GM12872 (cell line): ENCODE measurements at regions not wholly inside any gene's neighbourhood (a gene's known extent, or its start where the extent isn't known, plus 50 kb on each side); places are given as distances from the start of the nearest gene placed in this dataset.

Experiments used
- CTCF ChIP-seq: IDR thresholded peaks from 3 replicates; pipeline ENCODE4 v1.5.1; 2011; ENCODE audit warnings: low read depth, mild to moderate bottlenecking, low read length, moderate library complexity; ENCODE audit not compliant: insufficient read depth

GRCh38 chr14:37816743-37817295 is 221.4 kb downstream of the TTC6 start:
- TF ChIP-seq CTCF = no peak

GRCh38 chr14:37819155-37820015 is 224.0 kb downstream of the TTC6 start:
- no peak for TF ChIP-seq CTCF

GRCh38 chr14:37824939-37825712 is 229.7 kb downstream of the TTC6 start:
- no peak for TF ChIP-seq CTCF

- no peak for TF ChIP-seq CTCF
Measured at GRCh38 chr14:37826869-37827268, 231.4 kb downstream of the TTC6 start.

- no peak for TF ChIP-seq CTCF
Measured at GRCh38 chr14:37830271-37830670, 234.8 kb downstream of the TTC6 start.

GRCh38 chr14:37834275-37834674 is 238.8 kb downstream of the TTC6 start:
- no peak for TF ChIP-seq CTCF

- TF ChIP-seq CTCF = no peak
Measured at GRCh38 chr14:37842106-37842505, 246.7 kb downstream of the TTC6 start.
